Kidney (tissue), 13 donors: ENCODE measurements at regions not wholly inside any gene's neighbourhood (a gene's known extent, or its start where the extent isn't known, plus 50 kb on each side); places are given as distances from the start of the nearest gene placed in this dataset.

Experiments used
- DNase-seq, 5 donors: peaks; one replicate each; pipeline ENCODE4 v3.0.0-alpha.2; 2013 to 2020
- FAIRE-seq: peaks from 2 replicates; lab custom pipeline; 2012; peaks lifted over from hg19 to GRCh38; lab: Jason Lieb, UNC
- H3K27ac ChIP-seq, 2 donors: one replicate each; pipeline ENCODE4 v1.7.0; 2013; ENCODE audit warnings: low read depth in 2 of 2, low read length in 2 of 2, inconsistent platforms in 1 of 2
- H3K27me3 ChIP-seq: one replicate; pipeline ENCODE4 v1.7.1; 2013; ENCODE audit warnings: low read length, inconsistent platforms; ENCODE audit not compliant: control insufficient read depth, insufficient read depth
- H3K36me3 ChIP-seq, 3 donors: one replicate each; pipeline versions ENCODE4 v1.7.0 to v1.7.1; 2013; ENCODE audit warnings: low read length in 3 of 3, control low read depth in 1 of 3, inconsistent platforms in 1 of 3; ENCODE audit not compliant: insufficient read depth in 3 of 3, control insufficient read depth in 2 of 3
- H3K4me1 ChIP-seq, 3 donors: one replicate each; pipeline versions ENCODE4 v1.7.0 to v1.7.1; 2013; ENCODE audit warnings: low read length in 3 of 3, inconsistent platforms in 1 of 3, low read depth in 1 of 3; ENCODE audit not compliant: control insufficient read depth in 2 of 3, insufficient read depth in 2 of 3
- H3K4me3 ChIP-seq, 3 donors: one replicate each; pipeline versions ENCODE4 v1.7.0 to v1.8.1; 2013; ENCODE audit warnings: low read length in 3 of 3, control low read depth in 1 of 3, inconsistent platforms in 1 of 3
- H3K9ac ChIP-seq, 3 donors: one replicate each; pipeline versions ENCODE4 v1.7.0 to v1.7.1; 2013; ENCODE audit warnings: low read length in 3 of 3, control low read depth in 1 of 3, inconsistent platforms in 1 of 3
- H3K9me3 ChIP-seq, 3 donors: one replicate each; pipeline versions ENCODE4 v1.7.0 to v1.7.1; 2013; ENCODE audit warnings: low read length in 3 of 3, control low read depth in 1 of 3, inconsistent platforms in 1 of 3; ENCODE audit not compliant: control insufficient read depth in 2 of 3, insufficient read depth in 1 of 3
- CTCF ChIP-seq: IDR thresholded peaks from 3 replicates; pipeline ENCODE4 v1.5.1; 2012; ENCODE audit warnings: mild to moderate bottlenecking, moderate library complexity, borderline replicate concordance; ENCODE audit not compliant: insufficient read depth; ENCODE audit errors: extremely low read depth
- intact Hi-C: fragments of 100-400 bp; cut with DNase I; formaldehyde crosslinking; loops from one replicate; pipeline ENCODE4 v1.11.1; 2022
- donor health status: control.
- donor health status: control.
- donor health status: control.
- donor health status: control.
- donor health status: control.
- donor health status: DM: yes; HTN: yes; CAD: no.
- donor health status: Normal renal cell carcinoma (clear cell type).

GRCh38 chr6:90859612-90860011 is 272.7 kb upstream of the MAP3K7 start:
- no peaks in the 10 kb centered on the region for H3K9me3 ChIP-seq
- no peaks in the 10 kb centered on the region for H3K4me1 ChIP-seq
- no peak for FAIRE-seq
- TF ChIP-seq CTCF = no peak
- H3K27ac ChIP-seq = no peak overlapping the region
- H3K36me3 ChIP-seq = no peaks in the 10 kb centered on the region
- H3K27me3 ChIP-seq = no peaks in the 10 kb centered on the region
- peak in 2 of 5 donors; percentile 20 to 40 for DNase-seq
- no peak overlapping the region for H3K9ac ChIP-seq
- no peak overlapping the region for H3K4me3 ChIP-seq
- intact Hi-C loops = no loop called here

GRCh38 chr6:90859056-90859455 is 272.2 kb upstream of the MAP3K7 start:
- H3K4me1 ChIP-seq = no peaks in the 10 kb centered on the region
- no peaks in the 10 kb centered on the region for H3K27me3 ChIP-seq
- TF ChIP-seq CTCF = no peak
- intact Hi-C loops = no loop called here
- H3K27ac ChIP-seq = no peak overlapping the region
- no peak for DNase-seq
- H3K9ac ChIP-seq = no peak overlapping the region
- FAIRE-seq = no peak
- no peak overlapping the region for H3K4me3 ChIP-seq
- no peaks in the 10 kb centered on the region for H3K9me3 ChIP-seq
- no peaks in the 10 kb centered on the region for H3K36me3 ChIP-seq

- Histone ChIP-seq H3K9me3 (no peaks in the 10 kb centered on the region), H3K9ac (no peak overlapping the region), H3K27ac (no peak overlapping the region), H3K36me3 (no peaks in the 10 kb centered on the region), H3K4me1 (no peaks in the 10 kb centered on the region), H3K4me3 (no peak overlapping the region), H3K27me3 (no peaks in the 10 kb centered on the region)
- no peak for DNase-seq
- FAIRE-seq = no peak
- TF ChIP-seq CTCF = no peak
- intact Hi-C loops = no loop called here
Measured at GRCh38 chr6:90849686-90850085, 262.8 kb upstream of the MAP3K7 start.

- H3K9ac ChIP-seq = no peak overlapping the region
- no peak overlapping the region for H3K27ac ChIP-seq
- H3K36me3 ChIP-seq = no peaks in the 10 kb centered on the region
- FAIRE-seq = no peak
- no peak overlapping the region for H3K4me3 ChIP-seq
- no peaks in the 10 kb centered on the region for H3K27me3 ChIP-seq
- intact Hi-C loops = no loop called here
- H3K4me1 ChIP-seq = no peaks in the 10 kb centered on the region
- no peak for DNase-seq
- no peaks in the 10 kb centered on the region for H3K9me3 ChIP-seq
- no peak for TF ChIP-seq CTCF
Measured at GRCh38 chr6:90846824-90847223, 260.0 kb upstream of the MAP3K7 start.
